Mammary epithelial cell (primary cell): ENCODE measurements at regions not wholly inside any gene's neighbourhood (a gene's known extent, or its start where the extent isn't known, plus 50 kb on each side); places are given as distances from the start of the nearest gene placed in this dataset.

ENCODE experiments used
- CTCF ChIP-seq, 2 donors: IDR thresholded peaks in 1 of 2; conservative IDR thresholded peaks in 1 of 2; 2 replicates each; pipeline ENCODE4 v1.5.1; 2011 to 2012; ENCODE audit warnings: inconsistent platforms in 2 of 2, low read length in 2 of 2, mild to moderate bottlenecking in 2 of 2, control low read depth in 1 of 2, low read depth in 1 of 2; ENCODE audit not compliant: insufficient read depth in 1 of 2; ENCODE audit errors: extremely low read depth in 1 of 2
- EZH2 ChIP-seq: IDR thresholded peaks from 2 replicates; pipeline ENCODE4 v1.6.1; 2012; ENCODE audit warnings: low read length, inconsistent platforms, borderline replicate concordance

- TF ChIP-seq CTCF (conservative IDR thresholded peaks at IDR 0.05 in 1 of 2, IDR thresholded peaks at IDR 0.05 in 1 of 2; ENCODE audit: extremely low read depth in 1 of 2, insufficient read depth in 1 of 2, low read depth in 1 of 2, low read length in 2 of 2) (no peak), EZH2 (no peak)
Observed at GRCh38 chr12:28830491-28830890, 318.6 kb upstream of the FAR2 start.
